ENCODE measurements at regions not wholly inside any gene's neighbourhood (a gene's known extent, or its start where the extent isn't known, plus 50 kb on each side); places are given as distances from the start of the nearest gene placed in this dataset.

GRCh38 chr17:34068571-34068970 lies 186.5 kb upstream of the CCL2 start:
- TF ChIP-seq POLR2A (IDR thresholded peaks at IDR 0.05; ENCODE audit: low read depth, low read length) (no peak), RFX5 (IDR thresholded peaks at IDR 0.05; ENCODE audit: low read depth, low read length) (no peak)
- TF ChIP-seq, protein P1, sequence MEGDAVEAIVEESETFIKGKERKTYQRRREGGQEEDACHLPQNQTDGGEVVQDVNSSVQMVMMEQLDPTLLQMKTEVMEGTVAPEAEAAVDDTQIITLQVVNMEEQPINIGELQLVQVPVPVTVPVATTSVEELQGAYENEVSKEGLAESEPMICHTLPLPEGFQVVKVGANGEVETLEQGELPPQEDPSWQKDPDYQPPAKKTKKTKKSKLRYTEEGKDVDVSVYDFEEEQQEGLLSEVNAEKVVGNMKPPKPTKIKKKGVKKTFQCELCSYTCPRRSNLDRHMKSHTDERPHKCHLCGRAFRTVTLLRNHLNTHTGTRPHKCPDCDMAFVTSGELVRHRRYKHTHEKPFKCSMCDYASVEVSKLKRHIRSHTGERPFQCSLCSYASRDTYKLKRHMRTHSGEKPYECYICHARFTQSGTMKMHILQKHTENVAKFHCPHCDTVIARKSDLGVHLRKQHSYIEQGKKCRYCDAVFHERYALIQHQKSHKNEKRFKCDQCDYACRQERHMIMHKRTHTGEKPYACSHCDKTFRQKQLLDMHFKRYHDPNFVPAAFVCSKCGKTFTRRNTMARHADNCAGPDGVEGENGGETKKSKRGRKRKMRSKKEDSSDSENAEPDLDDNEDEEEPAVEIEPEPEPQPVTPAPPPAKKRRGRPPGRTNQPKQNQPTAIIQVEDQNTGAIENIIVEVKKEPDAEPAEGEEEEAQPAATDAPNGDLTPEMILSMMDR (conservative IDR thresholded peaks at IDR 0.05; ENCODE audit: low read depth, low read length) = no peak

Measured in IMR-90 (cell line).